Activated B cell treated with CpG ODN at 0.5 μM for 24 hours (primary cell): ENCODE measurements at regions not wholly inside any gene's neighbourhood (a gene's known extent, or its start where the extent isn't known, plus 50 kb on each side); places are given as distances from the start of the nearest gene placed in this dataset.

Experiments used
- ATAC-seq: fragments of 200-7000 bp; cut with Tn5 transposase; one replicate; pipeline ENCODE4 v1.10.0; 2021; ENCODE audit warnings: low read depth, mild to moderate bottlenecking, moderate library complexity
- CTCF ChIA-PET: fragments of 350-600 bp; sonication (Branson Sonifier 250); formaldehyde crosslinking; loops from one replicate; lab custom pipeline; 2021; ENCODE audit warnings: antibody characterized with exemption; lab: Charles Lee
- POLR2A ChIA-PET: fragments of 350-600 bp; sonication (Branson Sonifier 250); formaldehyde crosslinking; loops from one replicate; lab custom pipeline; 2021; ENCODE audit warnings: antibody characterized with exemption; lab: Charles Lee
- DNase-seq: peaks from one replicate; pipeline ENCODE4 v3.0.0; 2022
- H3K27ac Mint-ChIP-seq: one replicate; pipeline ENCODE4 v1.8.0; 2020; ENCODE audit warnings: mixed read lengths
- H3K27me3 Mint-ChIP-seq: one replicate; pipeline ENCODE4 v1.8.0; 2021; ENCODE audit warnings: mixed read lengths
- H3K36me3 Mint-ChIP-seq: one replicate; pipeline ENCODE4 v1.8.0; 2021; ENCODE audit warnings: low read depth, mixed read lengths
- H3K4me1 Mint-ChIP-seq: one replicate; pipeline ENCODE4 v1.8.0; 2021; ENCODE audit warnings: mixed read lengths
- H3K4me3 Mint-ChIP-seq: one replicate; pipeline ENCODE4 v1.8.0; 2020; ENCODE audit warnings: mild to moderate bottlenecking, mixed read lengths
- H3K9me3 Mint-ChIP-seq: one replicate; pipeline ENCODE4 v1.8.0; 2020; ENCODE audit warnings: mixed read lengths
- CTCF ChIP-seq: fragments of 200-600 bp; IDR thresholded peaks from one replicate; pipeline ENCODE4 v1.8.0; 2022; ENCODE audit warnings: antibody characterized with exemption, mild to moderate bottlenecking
- intact Hi-C: fragments of 100-400 bp; cut with micrococcal nuclease; formaldehyde crosslinking; loops from one replicate; pipeline ENCODE4 v1.15.1; 2024

- ChIA-PET CTCF (interaction anchor here (2.1 kb wide), 1 partner anchor 8 kb away, joined by 7 read pairs; no protein-coding TSS in a partner anchor), POLR2A (no interaction called here)
- H3K36me3 Mint-ChIP-seq: no peaks in the 10 kb centered on the region
- no peak for ATAC-seq
- intact Hi-C loops: no loop called here
- no peak overlapping the region for H3K4me3 Mint-ChIP-seq
- H3K27me3 Mint-ChIP-seq: peaks cover 15% of the 10 kb centered on the region
- no peak for TF ChIP-seq CTCF
- no peak overlapping the region for H3K27ac Mint-ChIP-seq
- peaks cover 5% of the 10 kb centered on the region for H3K4me1 Mint-ChIP-seq
- DNase-seq: no peak
- no peaks in the 10 kb centered on the region for H3K9me3 Mint-ChIP-seq
These were observed 71.9 kb downstream of the CHRNA1 start for GRCh38 chr2:174692256-174692919.

- DNase-seq (no peak), ATAC-seq (no peak)
- TF ChIP-seq CTCF: no peak
- intact Hi-C loops: no loop called here
- POLR2A ChIA-PET: no interaction called here
- H3K36me3 Mint-ChIP-seq: no peaks in the 10 kb centered on the region
- H3K4me1 Mint-ChIP-seq: peaks cover 5% of the 10 kb centered on the region
- CTCF ChIA-PET: no interaction called here
- no peak overlapping the region for H3K27ac Mint-ChIP-seq
- no peaks in the 10 kb centered on the region for H3K9me3 Mint-ChIP-seq
- peaks cover 10% of the 10 kb centered on the region for H3K27me3 Mint-ChIP-seq
- no peak overlapping the region for H3K4me3 Mint-ChIP-seq
These were observed 73.0 kb downstream of the CHRNA1 start for GRCh38 chr2:174691201-174691779.

- POLR2A ChIA-PET: interaction anchor here (0.7 to 1.0 kb wide), 2 partner anchors 16 to 23 kb away, joined by 3 to 4 read pairs; no protein-coding TSS in a partner anchor
- TF ChIP-seq CTCF: no peak
These were observed 74.2 kb downstream of the CHRNA1 start for GRCh38 chr2:174690026-174690425.

GRCh38 chr2:174688079-174688478 lies 76.2 kb downstream of the CHRNA1 start:
- peak; percentile 41 for ATAC-seq
- intact Hi-C loops: loop anchor here (1.0 kb wide), 3 partner anchors 83 to 226 kb away; no protein-coding TSS in a partner anchor
- Mint-ChIP-seq H3K27ac (no peak overlapping the region), H3K4me1 (peaks cover 11% of the 10 kb centered on the region), H3K4me3 (no peak overlapping the region), H3K9me3 (no peaks in the 10 kb centered on the region), H3K36me3 (peaks cover 2% of the 10 kb centered on the region), H3K27me3 (peaks cover 3% of the 10 kb centered on the region)
- ChIA-PET CTCF (interaction anchor here (0.7 to 9.7 kb wide), 29 partner anchors 8 to 226 kb away, joined by 3 to 158 read pairs (median 4); partner anchors contain the start of genes GPR155 and WIPF1), POLR2A (interaction anchor here (0.6 to 2.2 kb wide), 5 partner anchors 83 to 302 kb away, joined by 4 to 7 read pairs (median 4); partner anchors contain the start of gene WIPF1)
- DNase-seq: no peak
- peak; percentile 55 for TF ChIP-seq CTCF

More at GRCh38 chr2:174690026-174690425, 74.2 kb downstream of the CHRNA1 start:
- ATAC-seq: no peak
- Mint-ChIP-seq H3K9me3 (no peaks in the 10 kb centered on the region), H3K27me3 (peaks cover 9% of the 10 kb centered on the region), H3K4me3 (no peak overlapping the region), H3K27ac (no peak overlapping the region), H3K36me3 (no peaks in the 10 kb centered on the region), H3K4me1 (peaks cover 5% of the 10 kb centered on the region)
- CTCF ChIA-PET: interaction anchor here (1.2 to 9.7 kb wide), 3 partner anchors 8 to 228 kb away, joined by 4 to 158 read pairs (median 90); no protein-coding TSS in a partner anchor
- intact Hi-C loops: no loop called here
- DNase-seq: no peak

- Mint-ChIP-seq H3K36me3 (peaks cover 2% of the 10 kb centered on the region), H3K27ac (no peak overlapping the region), H3K9me3 (no peaks in the 10 kb centered on the region), H3K4me1 (peaks cover 14% of the 10 kb centered on the region), H3K27me3 (no peaks in the 10 kb centered on the region), H3K4me3 (no peak overlapping the region)
- ChIA-PET CTCF (interaction anchor here (0.7 to 9.7 kb wide), 19 partner anchors 9 to 419 kb away, joined by 3 to 158 read pairs (median 5); partner anchors contain the start of gene GPR155), POLR2A (interaction anchor here (0.8 to 2.2 kb wide), 6 partner anchors 53 to 224 kb away, joined by 3 to 8 read pairs (median 6); partner anchors contain the start of gene WIPF1)
- ATAC-seq (no peak), DNase-seq (no peak)
- no peak for TF ChIP-seq CTCF
- intact Hi-C loops: no loop called here
These were observed 77.8 kb downstream of the CHRNA1 start for GRCh38 chr2:174686430-174686829.
